NCI-H82 treated with DMSO at 0.1 percent for 48 hours (cell line): ENCODE measurements at regions not wholly inside any gene's neighbourhood (a gene's known extent, or its start where the extent isn't known, plus 50 kb on each side); places are given as distances from the start of the nearest gene placed in this dataset.
"Not testable (repeated sequence)": the region's sequence is repeated elsewhere in the genome, so short reads cannot be mapped to it uniquely, and the experiment has no call there.

ENCODE experiments used
- DNase-seq: peaks from one replicate; lab custom pipeline; 2025; ENCODE audit not compliant: unreplicated experiment; lab: John Stamatoyannopoulos, UW

- no peak for DNase-seq
These were observed 402.6 kb upstream of the NFIA start for GRCh38 chr1:60679524-60680375.

- peak; percentile 22 for DNase-seq
These were observed 403.6 kb upstream of the NFIA start for GRCh38 chr1:60678802-60679201.

GRCh38 chr1:60678391-60678790, 404.0 kb upstream of the NFIA start:
- no peak for DNase-seq

DNA sequence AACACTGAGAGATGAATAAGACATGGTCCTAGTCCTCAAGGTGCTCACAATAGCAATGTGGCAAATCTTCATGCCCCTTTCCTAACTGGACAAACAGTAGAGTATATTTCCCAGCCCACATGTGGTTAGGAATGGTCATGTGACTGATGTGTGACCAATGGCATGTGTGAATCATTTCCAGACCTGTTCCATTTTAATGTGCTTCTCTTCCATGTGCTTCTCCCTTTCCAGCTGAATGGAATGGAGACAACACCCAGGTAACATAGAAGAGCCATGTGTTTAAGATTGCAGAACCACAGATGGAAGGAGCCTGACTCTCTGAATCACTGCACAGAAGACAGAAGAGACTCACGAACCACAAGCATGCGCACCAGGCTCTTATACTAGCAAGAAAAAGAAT, 409.9 kb upstream of the NFIA start:
- no peak for DNase-seq

DNA sequence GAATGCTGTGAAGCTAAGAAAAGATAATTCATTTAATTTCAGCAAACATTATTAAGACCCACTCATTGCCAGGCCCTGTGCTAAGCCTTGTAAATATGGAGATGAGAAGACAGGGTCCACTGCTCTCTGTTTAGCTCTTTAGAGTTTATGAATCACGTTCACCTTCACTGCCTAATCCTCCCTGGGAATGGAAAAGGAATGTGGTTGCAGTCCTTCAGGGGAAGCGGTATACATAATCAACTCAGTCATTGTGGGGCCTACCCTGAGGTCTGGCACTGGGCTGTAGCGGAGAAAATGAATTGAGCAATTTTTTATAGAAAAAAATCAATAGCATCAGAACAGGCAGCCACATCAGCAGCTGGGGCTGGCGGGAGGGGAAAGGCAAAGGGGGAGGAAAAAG, 412.1 kb upstream of the NFIA start:
- no peak for DNase-seq

DNA sequence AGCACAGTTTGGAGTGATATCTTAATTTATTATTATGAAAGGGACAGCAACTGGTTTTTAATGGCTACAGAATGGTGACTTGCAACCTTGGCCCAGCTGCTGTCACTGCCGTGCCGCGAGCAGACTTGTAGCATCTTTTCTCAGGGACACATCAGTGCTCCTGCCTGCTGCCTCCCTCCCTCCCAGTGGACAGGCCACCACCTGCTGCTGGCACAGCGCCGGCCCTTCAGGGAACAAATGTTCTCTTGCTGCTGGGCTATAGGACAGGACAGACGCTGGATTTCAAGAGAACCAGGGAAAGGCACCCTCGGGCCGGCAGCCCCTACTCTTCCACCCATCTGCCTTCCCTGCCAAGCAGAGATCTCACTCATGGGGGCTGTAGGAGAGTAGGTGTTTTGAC, 413.8 kb upstream of the NFIA start:
- no peak for DNase-seq

GRCh38 chr1:60665311-60665710, 417.1 kb upstream of the NFIA start:
- no peak for DNase-seq

DNA sequence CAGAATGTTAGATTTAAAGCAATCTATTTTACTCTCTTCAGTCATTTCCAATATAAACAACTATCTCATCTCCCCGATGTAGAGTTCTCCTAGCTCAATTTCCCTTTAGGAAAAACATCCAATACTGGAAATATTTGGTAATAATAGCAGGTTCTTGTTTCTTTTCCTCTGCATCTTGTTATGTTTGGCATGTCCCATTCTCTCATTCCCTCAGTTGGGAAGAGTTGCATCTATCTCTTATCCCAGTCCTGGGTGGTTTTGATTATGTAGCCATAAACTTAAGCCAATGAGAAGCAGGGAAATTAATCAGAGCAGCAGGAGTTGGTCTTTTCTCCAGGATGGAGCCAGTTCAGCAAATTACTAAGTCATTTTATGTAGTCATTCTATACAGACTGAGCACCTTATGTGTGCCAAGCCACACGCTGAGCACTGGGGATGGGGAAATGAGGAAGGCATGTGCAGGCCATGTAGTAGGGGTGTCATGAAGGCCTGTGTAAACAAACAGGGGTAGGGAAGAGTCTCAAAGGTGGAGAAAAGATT, 418.2 kb upstream of the NFIA start:
- no peak for DNase-seq

DNA sequence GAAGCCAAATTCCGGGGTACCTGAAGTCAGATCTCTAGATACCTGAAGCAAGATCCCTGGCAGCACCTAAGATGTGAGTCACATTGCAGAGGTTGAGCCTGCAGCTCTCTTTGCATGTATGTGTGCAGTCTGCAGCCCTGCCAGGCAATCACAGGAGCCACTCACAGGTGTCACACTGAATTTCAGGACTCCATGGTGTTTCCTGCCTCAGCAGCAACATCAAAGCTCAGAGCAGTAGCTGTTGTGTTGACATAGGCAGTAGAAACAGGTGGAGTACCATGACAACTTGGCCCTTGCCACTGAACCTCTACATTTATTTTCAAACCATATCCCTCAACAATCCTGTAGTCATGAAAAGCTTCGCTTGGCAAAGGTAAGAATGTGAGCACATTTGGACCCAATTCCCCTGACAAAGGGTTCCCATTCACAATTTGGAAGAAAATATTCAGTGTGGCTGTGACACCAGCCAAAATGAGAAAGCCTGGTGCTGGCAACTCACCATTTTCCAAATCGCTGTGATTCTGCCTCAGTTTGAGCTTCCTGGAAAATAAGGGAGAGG, 419.8 kb upstream of the NFIA start:
- no peak for DNase-seq

GRCh38 chr1:60657926-60658325, 424.4 kb upstream of the NFIA start:
- DNase-seq, result no peak

DNA sequence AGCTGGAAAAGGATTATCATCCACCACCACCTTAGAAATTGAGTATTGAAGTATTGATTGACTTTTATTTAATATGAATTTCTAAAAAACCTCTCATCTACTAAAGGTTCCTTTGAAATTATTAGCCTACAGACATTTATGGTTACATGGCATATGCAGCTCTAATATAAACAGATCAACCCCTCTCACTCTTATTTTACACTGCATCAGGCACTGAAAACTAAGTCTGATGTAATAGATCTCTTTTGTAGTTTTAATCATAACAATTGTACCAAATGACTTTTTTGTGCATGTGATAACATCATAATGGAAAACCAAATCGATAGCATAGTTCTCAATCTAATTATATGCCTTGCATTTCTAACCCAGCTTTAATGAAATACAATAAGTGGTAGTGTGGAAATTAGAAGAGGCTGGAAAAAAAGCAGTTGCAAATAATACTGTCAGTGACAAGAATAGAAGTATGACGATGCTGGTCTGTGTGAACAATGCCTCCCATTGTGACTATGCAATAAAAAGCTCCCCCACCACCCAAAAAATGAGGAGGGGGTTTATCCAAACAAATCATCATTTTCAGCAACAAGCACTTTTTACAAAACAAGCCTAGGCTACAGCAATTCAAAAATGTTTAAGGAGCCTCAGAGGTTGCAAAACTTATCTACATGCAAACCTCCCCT, 426.5 kb upstream of the NFIA start:
- no peak for DNase-seq

- not testable (repeated sequence) for DNase-seq
These were observed 442.3 kb upstream of the NFIA start for GRCh38 chr1:60640033-60640551.

GRCh38 chr1:60639287-60639686, 443.1 kb upstream of the NFIA start:
- DNase-seq, result no peak

GRCh38 chr1:60637651-60638050, 444.7 kb upstream of the NFIA start:
- DNase-seq, result no peak

- no peak for DNase-seq
These were observed 445.4 kb upstream of the NFIA start for GRCh38 chr1:60636946-60637345.

- no peak for DNase-seq
These were observed 448.3 kb upstream of the NFIA start for GRCh38 chr1:60634106-60634505.

- no peak for DNase-seq
These were observed 459.9 kb upstream of the NFIA start for GRCh38 chr1:60622486-60622885.

DNA sequence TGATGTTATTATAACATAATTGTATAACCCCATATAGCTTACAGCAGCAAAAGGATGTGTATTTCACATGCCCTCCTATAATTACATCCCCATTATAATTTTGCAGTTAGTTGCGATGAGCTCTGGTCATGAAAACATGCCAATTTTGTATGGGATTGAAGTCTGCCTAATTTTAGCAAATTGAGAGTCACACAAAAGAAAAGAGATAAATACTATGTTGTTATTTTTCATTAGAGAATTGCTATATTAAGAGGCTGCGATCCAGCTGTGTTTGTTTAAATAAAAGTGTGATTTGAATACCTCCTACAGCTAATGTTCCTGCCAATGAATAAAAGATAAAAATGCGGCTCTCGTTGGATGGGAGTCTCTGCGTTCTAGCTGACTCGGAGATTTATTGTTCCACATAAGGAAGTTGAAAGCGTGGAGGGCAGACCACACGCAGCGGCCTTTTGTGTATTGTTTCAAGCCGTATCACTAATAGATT, 461.0 kb upstream of the NFIA start:
- DNase-seq, result no peak

DNA sequence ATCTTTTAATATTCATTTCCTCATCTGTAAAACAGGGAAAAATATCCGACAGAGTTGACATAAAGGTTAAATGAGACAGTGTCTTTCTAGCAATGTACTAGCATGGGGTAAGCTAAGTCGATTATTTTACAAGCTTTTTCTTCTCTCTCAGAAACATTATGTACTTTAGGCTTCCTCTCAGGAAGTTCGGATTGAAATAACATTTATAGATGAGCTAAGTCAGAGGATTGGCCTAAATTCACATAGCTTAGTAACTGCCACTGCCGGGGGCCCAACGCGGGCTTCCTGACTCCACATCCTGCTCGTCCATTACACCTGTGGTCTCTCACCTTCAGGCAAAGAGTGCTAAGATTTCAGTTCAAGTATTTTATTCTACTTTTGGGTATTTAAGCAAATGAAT, 462.3 kb upstream of the NFIA start:
- no peak for DNase-seq

GRCh38 chr1:60619581-60619980, 462.8 kb upstream of the NFIA start:
- no peak for DNase-seq

GRCh38 chr1:60615666-60616065, 466.7 kb upstream of the NFIA start:
- DNase-seq, result no peak

DNA sequence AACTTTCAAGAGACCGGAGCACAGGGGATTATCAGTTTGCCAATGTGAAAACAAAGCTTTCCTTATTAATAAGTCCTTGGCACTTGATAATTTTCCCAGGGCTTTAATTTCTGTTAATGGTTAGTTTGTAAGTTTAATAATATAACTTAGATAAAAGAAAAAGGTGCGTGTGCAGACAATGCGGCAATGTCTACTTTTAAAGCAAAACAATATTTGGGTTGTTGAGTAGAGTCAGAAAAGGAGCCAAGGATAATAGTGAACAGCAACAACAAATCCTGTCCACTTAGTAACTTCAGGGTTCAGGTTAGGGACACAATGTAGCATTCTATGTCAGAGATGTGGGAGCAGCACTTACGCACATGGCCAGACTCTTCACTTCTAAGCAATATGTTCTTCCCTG, 469.6 kb upstream of the NFIA start:
- no peak for DNase-seq
